GM19438 (cell line): ENCODE measurements at regions not wholly inside any gene's neighbourhood (a gene's known extent, or its start where the extent isn't known, plus 50 kb on each side); places are given as distances from the start of the nearest gene placed in this dataset.
"Not testable (repeated sequence)": the region's sequence is repeated elsewhere in the genome, so short reads cannot be mapped to it uniquely, and the experiment has no call there.

Experiments
- ATAC-seq: cut with Tn5 transposase; IDR thresholded peaks from one replicate; pipeline ENCODE4 v1.9.1; 2021; ENCODE audit warnings: low read depth; ENCODE audit not compliant: unreplicated experiment

DNA sequence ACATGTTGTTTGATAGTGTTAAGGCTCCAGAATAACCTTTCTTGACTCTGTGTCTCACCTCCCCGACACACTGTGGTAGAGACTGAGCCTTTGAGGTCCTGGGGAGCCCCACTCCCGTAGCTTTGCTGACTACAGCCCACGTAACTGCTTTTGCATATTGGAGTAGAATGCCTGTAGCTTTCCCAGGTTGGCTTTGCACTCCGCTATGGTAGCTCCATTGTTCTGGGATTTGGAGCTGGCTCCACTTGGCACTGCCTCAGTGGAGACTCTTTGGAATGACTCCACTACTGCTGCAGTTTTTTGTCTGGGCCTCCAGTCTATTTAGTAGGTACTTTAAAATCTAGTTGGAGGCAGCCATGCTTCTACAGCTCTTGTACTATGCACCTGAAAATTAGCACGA is 56.2 kb upstream of the ANXA1 start:
- no peak for ATAC-seq

DNA sequence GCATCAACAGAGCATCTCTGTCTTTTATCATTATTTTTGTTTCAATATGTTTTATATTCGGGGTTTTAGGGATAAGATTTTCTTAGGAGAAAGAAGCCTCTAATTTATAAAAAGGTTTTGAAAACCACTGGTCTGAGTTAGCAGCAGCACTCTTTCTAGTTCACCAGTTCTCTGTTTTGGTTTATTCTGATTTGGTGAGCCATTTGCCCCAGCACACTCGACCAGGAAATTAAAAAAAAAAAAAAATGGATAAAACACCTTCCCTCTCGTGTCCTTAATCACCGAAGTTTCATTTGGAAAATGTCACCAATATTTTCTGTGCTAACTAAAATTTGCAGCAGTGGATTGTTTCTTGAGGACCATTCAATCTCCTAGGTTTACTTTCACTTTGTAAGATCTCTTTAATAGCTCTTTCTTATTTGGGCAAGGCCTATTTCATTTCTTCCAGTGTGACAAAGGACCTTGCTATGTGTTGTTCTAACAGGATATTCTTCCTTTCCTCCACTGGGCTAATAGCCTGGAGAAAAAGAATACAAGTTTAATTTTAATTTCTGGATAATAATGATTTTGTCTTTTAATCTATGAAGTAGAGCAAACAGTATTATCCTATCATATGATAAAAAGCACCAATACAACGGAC is 57.8 kb upstream of the ANXA1 start:
- no peak for ATAC-seq

- ATAC-seq: no peak
These were observed 58.5 kb upstream of the ANXA1 start for GRCh38 chr9:73093016-73093739.

- ATAC-seq: no peak
These were observed 59.8 kb upstream of the ANXA1 start for GRCh38 chr9:73091909-73092308.

GRCh38 chr9:73090214-73090613 is 61.5 kb upstream of the ANXA1 start:
- no peak for ATAC-seq

GRCh38 chr9:73089304-73089985 is 62.2 kb upstream of the ANXA1 start:
- ATAC-seq: no peak

DNA sequence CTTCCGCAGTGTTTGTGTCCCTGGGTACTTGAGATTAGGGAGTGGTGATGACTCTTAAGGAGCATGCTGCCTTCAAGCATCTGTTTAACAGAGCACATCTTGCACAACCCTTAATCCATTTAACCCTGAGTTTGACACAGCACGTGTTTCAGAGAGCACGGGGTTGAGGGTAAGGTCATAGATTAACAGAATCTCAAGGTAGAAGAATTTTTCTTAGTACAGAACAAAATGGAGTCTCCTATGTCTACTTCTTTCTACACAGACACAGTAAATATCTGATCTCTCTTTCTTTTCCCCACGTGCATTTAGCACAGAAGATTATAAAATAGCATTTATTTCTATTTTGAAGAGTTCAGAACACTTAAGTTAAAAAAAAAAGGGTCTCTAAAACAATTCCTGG is 63.8 kb upstream of the ANXA1 start:
- ATAC-seq: not testable (repeated sequence)

- no peak for ATAC-seq
These were observed 68.1 kb upstream of the ANXA1 start for GRCh38 chr9:73083519-73083918.

DNA sequence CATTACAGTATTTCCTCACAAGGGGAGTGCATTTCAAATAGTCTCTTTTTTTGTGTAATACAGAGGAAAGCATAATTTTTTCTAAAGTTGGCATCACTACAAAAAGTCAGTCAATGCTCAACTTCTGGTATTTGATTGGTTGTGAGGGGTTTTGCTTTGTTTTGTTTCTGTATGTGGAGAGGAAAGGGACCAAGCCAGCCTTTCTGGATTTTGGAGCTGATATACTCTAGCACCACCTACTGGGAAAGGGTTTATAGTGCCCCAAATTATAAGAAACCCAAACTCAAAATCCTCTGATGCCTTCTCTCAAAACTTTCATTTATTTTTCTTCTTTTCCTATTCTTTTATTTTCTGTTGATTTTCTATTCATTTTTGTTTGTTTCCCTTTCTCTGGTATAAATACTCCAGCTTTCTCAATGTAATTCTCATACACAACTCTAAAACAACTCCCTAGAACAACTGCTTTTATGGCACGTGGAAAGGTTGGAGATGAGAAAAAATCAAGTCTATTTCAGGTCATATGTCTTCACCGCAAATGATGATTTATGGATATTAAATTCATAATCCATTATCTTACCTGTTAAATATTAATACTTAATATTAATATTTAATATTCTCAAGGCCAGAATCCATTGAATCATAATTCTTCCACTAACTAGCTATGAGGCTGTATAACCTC is 69.5 kb upstream of the ANXA1 start:
- ATAC-seq: no peak

DNA sequence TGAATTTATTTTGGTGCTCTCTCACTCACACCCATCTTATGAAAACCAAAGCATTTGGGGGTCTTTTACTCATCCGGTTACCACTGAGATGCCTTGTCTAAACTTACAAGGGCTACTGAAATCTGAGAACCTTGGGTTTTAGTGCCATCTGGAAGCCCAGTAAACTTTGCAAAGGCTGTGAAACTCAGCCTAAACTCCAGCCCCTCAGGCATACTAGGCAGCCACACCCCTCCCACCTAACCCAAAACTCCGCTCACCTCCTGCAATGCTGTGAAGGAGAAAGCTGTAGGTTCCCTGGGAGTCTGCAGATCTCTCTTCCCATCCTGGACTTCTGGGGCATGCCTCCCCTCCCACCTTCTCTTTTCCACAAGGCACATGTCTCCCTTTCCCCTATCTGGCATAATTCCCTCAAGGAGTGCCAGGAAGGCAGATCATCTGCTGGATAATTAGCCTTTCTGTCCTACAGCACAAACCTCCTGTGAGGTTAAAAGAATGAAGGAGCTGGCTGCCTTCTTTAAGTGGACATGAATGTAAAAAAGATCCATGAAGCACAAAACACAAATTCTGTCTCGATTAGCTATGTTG is 71.5 kb upstream of the ANXA1 start:
- ATAC-seq: no peak

GRCh38 chr9:73079326-73079725 is 72.3 kb upstream of the ANXA1 start:
- ATAC-seq: no peak

- no peak for ATAC-seq
These were observed 74.0 kb upstream of the ANXA1 start for GRCh38 chr9:73077625-73078030.

GRCh38 chr9:73076970-73077369 is 74.7 kb upstream of the ANXA1 start:
- no peak for ATAC-seq

DNA sequence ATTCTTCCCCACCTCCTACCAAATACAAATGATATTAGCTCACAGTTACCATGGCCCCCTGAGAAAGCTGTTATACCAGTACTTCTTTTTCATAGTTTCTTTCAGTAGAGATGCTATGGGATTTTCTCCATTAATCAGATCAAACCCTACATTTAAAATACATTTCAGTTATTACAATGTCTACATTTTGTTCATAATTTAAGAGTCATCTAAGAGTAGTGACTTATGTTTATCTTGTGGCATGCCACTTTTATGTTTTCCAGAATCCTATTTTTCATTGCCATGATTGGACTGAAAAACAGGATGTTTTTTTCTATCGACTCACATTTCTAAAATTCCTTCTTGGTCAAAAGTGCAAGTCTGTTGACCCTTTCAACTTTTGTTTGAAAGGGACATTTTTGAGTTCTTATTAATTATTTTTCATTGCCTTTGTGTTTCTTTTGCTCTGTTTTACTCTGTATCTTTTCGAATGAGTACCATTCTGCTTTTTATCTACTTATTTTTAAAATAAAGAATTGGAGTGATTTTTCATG is 77.4 kb upstream of the ANXA1 start:
- ATAC-seq: no peak

- no peak for ATAC-seq
These were observed 78.1 kb upstream of the ANXA1 start for GRCh38 chr9:73073337-73074175.

DNA sequence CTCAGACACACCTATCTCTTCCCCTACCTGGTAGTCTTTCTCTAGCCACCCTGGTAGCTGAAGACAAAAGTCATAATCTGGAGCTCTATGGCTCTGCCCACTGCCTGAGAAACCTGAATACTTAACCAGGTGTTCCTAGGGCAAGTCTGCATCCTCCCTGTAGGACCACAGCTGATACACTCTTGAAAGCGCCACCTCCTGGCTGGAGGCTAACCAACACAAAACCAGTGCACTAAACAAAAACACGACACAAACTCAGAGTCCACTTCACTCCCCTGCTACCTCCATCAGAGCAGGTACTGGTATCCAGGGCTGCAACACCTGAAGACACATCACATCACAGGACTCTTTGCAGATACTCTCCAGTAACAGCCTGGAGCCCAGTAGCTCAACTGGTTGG is 84.6 kb upstream of the ANXA1 start:
- no peak for ATAC-seq

DNA sequence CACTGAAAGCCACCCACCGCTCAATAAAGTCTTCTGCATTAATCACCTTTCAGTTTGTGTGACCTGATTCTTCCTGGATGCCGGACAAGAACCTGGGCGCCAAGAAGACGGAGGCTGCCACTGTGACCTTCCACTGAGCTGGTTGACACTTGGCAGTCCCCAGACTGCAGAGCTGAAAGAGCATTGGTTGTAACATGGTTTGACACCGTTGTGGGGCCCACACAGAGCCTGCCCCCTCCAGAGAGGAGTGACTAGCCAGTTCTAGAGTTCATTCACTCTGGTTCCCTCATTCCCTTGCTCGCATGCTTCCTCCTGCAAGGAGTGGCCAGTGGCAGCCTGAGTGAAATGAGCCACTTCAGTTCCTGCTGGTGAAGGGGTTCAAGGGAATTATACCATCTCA is 86.2 kb upstream of the ANXA1 start:
- no peak for ATAC-seq

DNA sequence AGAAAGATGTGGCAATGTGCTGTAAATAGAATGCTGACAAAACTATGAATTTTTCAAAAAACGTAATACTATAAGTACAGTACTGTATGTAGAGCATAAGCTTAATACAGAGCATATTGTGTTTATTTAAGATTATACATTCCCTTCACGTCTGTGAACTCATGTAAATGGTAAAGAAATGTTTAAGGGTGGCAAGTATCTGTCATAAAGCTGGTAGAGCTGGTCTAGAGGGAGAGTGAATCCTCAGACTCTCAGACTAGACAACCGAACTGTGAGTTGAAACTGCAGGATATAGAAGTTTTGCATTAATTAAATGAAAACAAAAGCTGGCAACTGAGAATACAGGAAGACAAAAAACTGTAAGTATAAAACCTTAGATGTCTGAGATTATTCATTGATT is 87.3 kb upstream of the ANXA1 start:
- no peak for ATAC-seq

DNA sequence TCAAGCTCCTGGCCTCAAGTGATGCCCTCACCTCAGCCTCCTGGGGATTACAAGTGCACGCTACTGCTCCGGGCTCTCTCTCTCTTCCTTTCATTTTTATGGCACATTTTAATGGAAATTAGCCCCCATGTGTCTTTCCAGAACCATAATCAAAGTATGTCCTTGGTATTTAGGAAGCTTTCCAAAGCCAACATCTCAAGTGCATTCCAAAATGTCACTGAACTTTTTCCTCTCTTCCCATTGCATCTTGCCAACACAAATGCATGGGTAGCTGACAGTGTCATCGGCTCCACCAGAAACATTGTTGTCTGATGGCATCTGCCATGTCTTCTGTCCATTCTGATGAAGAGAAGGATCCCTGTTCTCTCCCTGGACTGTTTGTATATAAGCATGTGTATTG is 90.5 kb upstream of the ANXA1 start:
- ATAC-seq: no peak

DNA sequence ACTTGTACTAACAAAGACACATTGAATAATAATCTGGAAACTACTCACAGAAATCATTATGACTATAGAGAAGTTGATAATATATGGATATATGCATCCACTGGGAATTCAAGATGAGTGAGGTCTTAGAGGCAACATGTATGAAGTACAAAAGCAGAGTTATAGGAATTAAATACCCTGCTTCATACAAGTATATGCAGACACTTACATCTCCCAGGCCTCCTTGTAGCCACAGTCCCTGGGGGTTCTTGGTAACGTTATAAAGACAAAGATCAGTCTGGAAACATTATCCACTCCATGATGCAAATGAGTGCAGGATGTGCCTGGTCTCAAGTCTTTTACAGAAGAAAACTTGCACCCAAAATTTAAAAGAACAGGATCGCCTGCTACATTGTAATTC is 92.4 kb upstream of the ANXA1 start:
- no peak for ATAC-seq
